Endothelial cell of umbilical vein (primary cell): ENCODE measurements at regions not wholly inside any gene's neighbourhood (a gene's known extent, or its start where the extent isn't known, plus 50 kb on each side); places are given as distances from the start of the nearest gene placed in this dataset.

Experiments
- BruUV-seq: library from RNA; stranded (reverse); fragments of 400-500 nt; replicated peaks from 2 replicates; lab custom pipeline; 2021; lab: Mats Ljungman, UMichigan
- CTCF ChIA-PET: fragments of 300-600, 350-600 bp; sonication (Branson Sonifier 250); formaldehyde crosslinking; loops from one replicate; lab custom pipeline; 2021; ENCODE audit warnings: antibody characterized with exemption, inconsistent platforms; lab: Charles Lee
- POLR2A ChIA-PET: fragments of 300-600, 350-600 bp; sonication (Branson Sonifier 250); formaldehyde crosslinking; loops from one replicate; lab custom pipeline; 2021; ENCODE audit warnings: antibody characterized with exemption, inconsistent platforms; lab: Charles Lee
- DNase-seq: peaks from one replicate; pipeline ENCODE4 v3.0.0-alpha.2; 2011; ENCODE audit warnings: low read depth, low spot score
- FAIRE-seq: peaks from 2 replicates; lab custom pipeline; 2011; peaks lifted over from hg19 to GRCh38; lab: Jason Lieb, UNC
- H2AFZ ChIP-seq: 2 replicates; pipeline ENCODE4 v1.6.0; 2012; ENCODE audit warnings: low read depth, low read length, control low read depth, inconsistent platforms
- H3K27ac ChIP-seq: 2 replicates; pipeline ENCODE4 v1.5.1; 2011; ENCODE audit warnings: low read depth, mild to moderate bottlenecking, control low read depth, low read length, moderate library complexity; ENCODE audit not compliant: insufficient read depth
- H3K27me3 ChIP-seq, 2 experiments: 2 replicates each; pipeline versions ENCODE4 v1.6.0 to v1.6.1; 2011; ENCODE audit warnings: low read length in 2 of 2, mixed read lengths in 1 of 2; ENCODE audit not compliant: control insufficient read depth in 2 of 2, insufficient read depth in 2 of 2
- H3K36me3 ChIP-seq, 2 experiments: 2 replicates in 1 of 2; 3 replicates in 1 of 2; pipeline ENCODE4 v1.5.1; 2011; ENCODE audit warnings: low read length in 2 of 2, mild to moderate bottlenecking in 1 of 2, moderate library complexity in 1 of 2; ENCODE audit not compliant: control insufficient read depth in 2 of 2, insufficient read depth in 2 of 2; ENCODE audit errors: extremely low read depth in 1 of 2
- H3K4me1 ChIP-seq: 3 replicates; pipeline ENCODE4 v1.5.1; 2011; ENCODE audit warnings: mild to moderate bottlenecking, low read length; ENCODE audit not compliant: control insufficient read depth, insufficient read depth; ENCODE audit errors: extremely low read depth
- H3K4me2 ChIP-seq: 2 replicates; pipeline ENCODE4 v1.6.1; 2011; ENCODE audit warnings: low read length, control low read depth, mixed read lengths; ENCODE audit not compliant: insufficient read depth
- H3K4me3 ChIP-seq, 3 experiments: fragments of 200-600 bp in 1 of 3; sonication (generic), shearing (Covaris generic) in 1 of 3; replicated peaks in 1 of 3; 2 replicates each; pipeline ENCODE4 v1.5.1; 2011 to 2016; ENCODE audit warnings: control low read depth in 3 of 3, low read length in 3 of 3, mild to moderate bottlenecking in 2 of 3, inconsistent platforms in 1 of 3, low read depth in 1 of 3, moderate library complexity in 1 of 3; ENCODE audit not compliant: insufficient read depth in 1 of 3
- H3K79me2 ChIP-seq: 2 replicates; pipeline ENCODE4 v1.6.0; 2012; ENCODE audit warnings: low read length, inconsistent platforms; ENCODE audit not compliant: control insufficient read depth, insufficient read depth
- H3K9ac ChIP-seq: replicated peaks from 2 replicates; pipeline ENCODE3; 2011; ENCODE audit warnings: low read length, control low read depth; ENCODE audit not compliant: insufficient read depth; ENCODE audit errors: extremely low read depth
- H3K9me1 ChIP-seq: replicated peaks from 3 replicates; pipeline ENCODE4 v1.6.0; 2011; ENCODE audit warnings: mild to moderate bottlenecking, low read length; ENCODE audit not compliant: control insufficient read depth, insufficient read depth; ENCODE audit errors: extremely low read depth
- H3K9me3 ChIP-seq: replicated peaks from 2 replicates; pipeline ENCODE4 v1.5.1; 2012; ENCODE audit warnings: low read length, inconsistent platforms; ENCODE audit not compliant: control insufficient read depth, insufficient read depth
- H4K20me1 ChIP-seq: replicated peaks from 2 replicates; pipeline ENCODE3; 2011; ENCODE audit warnings: mild to moderate bottlenecking, low read length; ENCODE audit not compliant: control insufficient read depth, insufficient read depth; ENCODE audit errors: extremely low read depth
- CTCF ChIP-seq, 2 donors: IDR thresholded peaks; 1 replicate in 1 of 2; 2 replicates in 1 of 2; pipeline ENCODE4 v1.5.1; 2011; ENCODE audit warnings: low read length in 2 of 2, mild to moderate bottlenecking in 2 of 2, moderate library complexity in 2 of 2, control low read depth in 1 of 2, inconsistent platforms in 1 of 2, low read depth in 1 of 2; ENCODE audit not compliant: insufficient read depth in 1 of 2; ENCODE audit errors: extremely low read depth in 1 of 2
- EZH2 ChIP-seq: IDR thresholded peaks from 2 replicates; pipeline ENCODE4 v1.6.1; 2012; ENCODE audit warnings: borderline replicate concordance, low read depth, mild to moderate bottlenecking, moderate library complexity, low read length, inconsistent platforms; ENCODE audit not compliant: severe bottlenecking
- FOS ChIP-seq: IDR thresholded peaks from 2 replicates; pipeline ENCODE4 v1.6.1; 2011; ENCODE audit warnings: mild to moderate bottlenecking, low read length, moderate library complexity, borderline replicate concordance; ENCODE audit not compliant: insufficient read depth
- GATA2 ChIP-seq: IDR thresholded peaks from 2 replicates; pipeline ENCODE4 v1.7.0; 2011; ENCODE audit warnings: low read depth, mild to moderate bottlenecking, moderate library complexity, mixed read lengths, low read length; ENCODE audit not compliant: insufficient read length, insufficient read depth
- JUN ChIP-seq: IDR thresholded peaks from 2 replicates; pipeline ENCODE4 v1.6.1; 2011; ENCODE audit warnings: borderline replicate concordance, low read depth; ENCODE audit not compliant: insufficient read length, insufficient read depth
- MAX ChIP-seq: IDR thresholded peaks from 2 replicates; pipeline ENCODE4 v1.6.1; 2011; ENCODE audit not compliant: insufficient read depth, insufficient read length
- MYC ChIP-seq: IDR thresholded peaks from one replicate; pipeline ENCODE4 v1.6.1; 2011; ENCODE audit warnings: mild to moderate bottlenecking, low read depth, low read length
- POLR2A ChIP-seq: IDR thresholded peaks from 2 replicates; pipeline ENCODE4 v1.6.1; 2012; ENCODE audit warnings: low read depth, mild to moderate bottlenecking, control low read depth, low read length
- POLR2AphosphoS5 ChIP-seq: IDR thresholded peaks from 2 replicates; pipeline ENCODE4 v1.6.1; 2012; ENCODE audit warnings: low read depth, mild to moderate bottlenecking, control low read depth, low read length, moderate library complexity; ENCODE audit not compliant: insufficient read depth
- dilution Hi-C: fragments of 300-500 bp; cut with MboI; formaldehyde crosslinking; loops from one replicate; pipeline ENCODE4 v1.15.0; 2019; ENCODE audit warnings: low sequenced_read_pairs; ENCODE audit not compliant: extremely low pct_ligation_motif_present
- intact Hi-C: fragments of 100-400 bp; cut with micrococcal nuclease; formaldehyde crosslinking; loops from one replicate; pipeline ENCODE4 v1.10.0; 2022

GRCh38 chr22:48600681-48601080, 1227.0 kb downstream of the BRD1 start:
- Histone ChIP-seq H4K20me1 (no peaks in the 10 kb centered on the region), H3K4me2 (no peak overlapping the region), H3K9ac (no peak overlapping the region), H3K4me1 (no peaks in the 10 kb centered on the region), H3K9me3 (peaks cover 4% of the 10 kb centered on the region), H3K79me2 (no peaks in the 10 kb centered on the region), H3K36me3 (no peaks in the 10 kb centered on the region), H3K27me3 (no peaks in the 10 kb centered on the region), H3K27ac (no peak overlapping the region), H3K4me3 (no peak overlapping the region), H2AFZ (no peak overlapping the region), H3K9me1 (no peaks in the 10 kb centered on the region)
- no peak for TF ChIP-seq JUN
- TF ChIP-seq CTCF (IDR thresholded peaks at IDR 0.05; ENCODE audit: extremely low read depth in 1 of 2, insufficient read depth in 1 of 2, low read depth in 1 of 2, low read length in 2 of 2), result no peak
- no peak for TF ChIP-seq MYC
- TF ChIP-seq FOS, result no peak
- TF ChIP-seq GATA2, result no peak
- TF ChIP-seq MAX, result no peak
- TF ChIP-seq EZH2, result no peak
- TF ChIP-seq POLR2AphosphoS5, result no peak
- TF ChIP-seq POLR2A, result no peak
- no peak for FAIRE-seq
- ChIA-PET CTCF (no interaction called here), POLR2A (no interaction called here)
- dilution Hi-C loops, result no loop called here
- BruUV-seq, result no TSS peak
- no peak for DNase-seq
- intact Hi-C loops, result no loop called here
